Heart left ventricle (tissue), 16 donors: ENCODE measurements at regions not wholly inside any gene's neighbourhood (a gene's known extent, or its start where the extent isn't known, plus 50 kb on each side); places are given as distances from the start of the nearest gene placed in this dataset.

ENCODE experiments used
- ATAC-seq, 4 donors: fragments of 200-7000 bp; cut with Tn5 transposase; one replicate each; pipeline ENCODE4 v1.9.1; 2020 to 2022; ENCODE audit warnings: moderate library complexity in 4 of 4, mild to moderate bottlenecking in 3 of 4, moderate number of reproducible peaks in 1 of 4
- DNase-seq, 5 donors: peaks; one replicate each; pipeline ENCODE4 v3.0.0-alpha.2; 2020
- H3K27ac ChIP-seq, 12 donors: fragments of 200-600 bp; sonication (generic) in 4 of 12; one replicate each; pipeline versions ENCODE4 v1.5.0 to v1.8.0; 2016 to 2022; ENCODE audit warnings: mild to moderate bottlenecking in 2 of 12
- H3K27me3 ChIP-seq, 9 donors: fragments of 200-600 bp; sonication (generic) in 2 of 9; one replicate each; pipeline versions ENCODE4 v1.5.1 to v1.8.0; 2016 to 2022; ENCODE audit warnings: mild to moderate bottlenecking in 3 of 9
- H3K36me3 ChIP-seq, 9 donors: fragments of 200-600 bp; sonication (generic) in 2 of 9; one replicate each; pipeline versions ENCODE4 v1.5.0 to v1.8.0; 2018 to 2022; ENCODE audit warnings: mild to moderate bottlenecking in 2 of 9
- H3K4me1 ChIP-seq, 12 donors: fragments of 200-600 bp; sonication (generic) in 4 of 12; one replicate each; pipeline versions ENCODE4 v1.5.0 to v1.8.0; 2016 to 2022; ENCODE audit warnings: mild to moderate bottlenecking in 3 of 12
- H3K4me3 ChIP-seq, 12 donors: fragments of 200-600 bp; sonication (generic) in 4 of 12; one replicate each; pipeline versions ENCODE4 v1.5.0 to v1.8.0; 2017 to 2022; ENCODE audit warnings: mild to moderate bottlenecking in 9 of 12, moderate library complexity in 4 of 12
- H3K9me3 ChIP-seq, 12 donors: fragments of 200-600 bp; sonication (generic) in 4 of 12; one replicate each; pipeline versions ENCODE4 v1.5.0 to v1.8.0; 2016 to 2022; ENCODE audit warnings: mild to moderate bottlenecking in 1 of 12
- POLR2A ChIP-seq, 2 donors: fragments of 450-650 bp; IDR thresholded peaks; one replicate each; pipeline ENCODE4 v1.6.1; 2017; ENCODE audit warnings: antibody characterized with exemption in 2 of 2, mild to moderate bottlenecking in 2 of 2, moderate library complexity in 2 of 2
- WGBS, 4 donors: extraction: QIAGEN DNeasy Blood & Tissue Kit in 2 of 4; methylation state at CpG; one replicate each; pipeline versions ENCODE4 v1.1.5 to v1.1.7; 2013 to 2018; 5-methylcytosine and 5-hydroxymethylcytosine counted together
- intact Hi-C, 10 donors: fragments of 100-400 bp; cut with DNase I; formaldehyde crosslinking; loops; one replicate each; pipeline versions ENCODE4 v1.11.1 to v1.14.2; 2022
- TF ChIP-seq, protein P1 (sequence below), 12 donors: fragments of 200-600 bp; sonication (generic) in 4 of 12; IDR thresholded peaks; one replicate each; pipeline versions ENCODE4 v1.5.0 to v1.8.0; 2018 to 2022; ENCODE audit warnings: antibody characterized with exemption in 12 of 12, mild to moderate bottlenecking in 5 of 12
- donor health status: ischemic (EF 13 %, LVEDD 7.1; RV severe dilation, severe dysfunction).
- donor health status: healthy with polysubstance abuse.
- donor health status: DM: no; HTN: yes; CAD: no.
- donor health status: DM: no; HTN: no; CAD: no.
- donor health status: ischemic (EF 25% LVEDD 6.9; RV normal size, moderate dysfunction).
- donor health status: ischemic (EF 25% LVEDD 5.7; RV mildly dilated, moderate dysfunction).
- donor health status: healthy.
- donor health status: DM: yes; HTN: yes; CAD: no.
- donor health status: ischemic (EF 35%, LVEDD 5.7; RV mildly dilated, moderate dysfunction).
- donor health status: nonischemic (EF 11% LVEDD 7.7; RV severe dilation, severe dysfunction).
- donor health status: DM: yes; HTN: yes; CAD: no.
- donor health status: PGD.
- donor health status: ischemic (EF 29% LVEDD 5.4; RV normal size, mild dysfunction).
- donor health status: nonischemic (EF 23%, LVEDD 6.1; RV moderate dilation, normal function).

DNA sequence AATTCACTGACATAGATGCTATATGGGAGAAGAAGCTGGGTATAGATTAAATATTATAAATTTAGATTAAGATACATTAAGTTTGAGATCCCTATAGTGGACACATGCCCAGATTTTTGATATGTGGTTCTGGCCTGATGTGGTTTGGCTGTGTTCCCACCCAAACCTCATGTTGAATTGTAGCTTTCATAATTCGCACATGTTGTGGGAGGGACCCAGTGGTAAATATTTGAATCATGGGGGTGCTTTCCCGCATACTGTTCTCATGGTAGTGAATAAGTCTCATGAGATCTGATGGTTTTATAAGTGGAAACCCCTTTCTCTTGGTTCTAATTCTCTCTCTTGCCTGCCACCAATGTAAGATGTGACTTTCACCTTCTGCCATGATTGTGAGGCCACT, 189.4 kb upstream of the CD96 start:
- TF ChIP-seq, protein P1, sequence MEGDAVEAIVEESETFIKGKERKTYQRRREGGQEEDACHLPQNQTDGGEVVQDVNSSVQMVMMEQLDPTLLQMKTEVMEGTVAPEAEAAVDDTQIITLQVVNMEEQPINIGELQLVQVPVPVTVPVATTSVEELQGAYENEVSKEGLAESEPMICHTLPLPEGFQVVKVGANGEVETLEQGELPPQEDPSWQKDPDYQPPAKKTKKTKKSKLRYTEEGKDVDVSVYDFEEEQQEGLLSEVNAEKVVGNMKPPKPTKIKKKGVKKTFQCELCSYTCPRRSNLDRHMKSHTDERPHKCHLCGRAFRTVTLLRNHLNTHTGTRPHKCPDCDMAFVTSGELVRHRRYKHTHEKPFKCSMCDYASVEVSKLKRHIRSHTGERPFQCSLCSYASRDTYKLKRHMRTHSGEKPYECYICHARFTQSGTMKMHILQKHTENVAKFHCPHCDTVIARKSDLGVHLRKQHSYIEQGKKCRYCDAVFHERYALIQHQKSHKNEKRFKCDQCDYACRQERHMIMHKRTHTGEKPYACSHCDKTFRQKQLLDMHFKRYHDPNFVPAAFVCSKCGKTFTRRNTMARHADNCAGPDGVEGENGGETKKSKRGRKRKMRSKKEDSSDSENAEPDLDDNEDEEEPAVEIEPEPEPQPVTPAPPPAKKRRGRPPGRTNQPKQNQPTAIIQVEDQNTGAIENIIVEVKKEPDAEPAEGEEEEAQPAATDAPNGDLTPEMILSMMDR (IDR thresholded peaks at IDR 0.05): no peak
- no peak for TF ChIP-seq POLR2A (IDR thresholded peaks at IDR 0.05)
- DNase-seq (no peak), ATAC-seq (no peak)
- intact Hi-C loops: no loop called here
- Histone ChIP-seq H3K9me3 (peaks cover 0 to 7% (median 0%) of the 10 kb centered on the region in 12 donors), H3K27me3 (no peaks in the 10 kb centered on the region), H3K4me1 (no peaks in the 10 kb centered on the region), H3K27ac (no peak overlapping the region), H3K4me3 (no peak overlapping the region), H3K36me3 (no peaks in the 10 kb centered on the region)
- 80 to 88% (median 87%) methylated on average over 2 of the region's 2 CpGs for WGBS, 4 donors

DNA sequence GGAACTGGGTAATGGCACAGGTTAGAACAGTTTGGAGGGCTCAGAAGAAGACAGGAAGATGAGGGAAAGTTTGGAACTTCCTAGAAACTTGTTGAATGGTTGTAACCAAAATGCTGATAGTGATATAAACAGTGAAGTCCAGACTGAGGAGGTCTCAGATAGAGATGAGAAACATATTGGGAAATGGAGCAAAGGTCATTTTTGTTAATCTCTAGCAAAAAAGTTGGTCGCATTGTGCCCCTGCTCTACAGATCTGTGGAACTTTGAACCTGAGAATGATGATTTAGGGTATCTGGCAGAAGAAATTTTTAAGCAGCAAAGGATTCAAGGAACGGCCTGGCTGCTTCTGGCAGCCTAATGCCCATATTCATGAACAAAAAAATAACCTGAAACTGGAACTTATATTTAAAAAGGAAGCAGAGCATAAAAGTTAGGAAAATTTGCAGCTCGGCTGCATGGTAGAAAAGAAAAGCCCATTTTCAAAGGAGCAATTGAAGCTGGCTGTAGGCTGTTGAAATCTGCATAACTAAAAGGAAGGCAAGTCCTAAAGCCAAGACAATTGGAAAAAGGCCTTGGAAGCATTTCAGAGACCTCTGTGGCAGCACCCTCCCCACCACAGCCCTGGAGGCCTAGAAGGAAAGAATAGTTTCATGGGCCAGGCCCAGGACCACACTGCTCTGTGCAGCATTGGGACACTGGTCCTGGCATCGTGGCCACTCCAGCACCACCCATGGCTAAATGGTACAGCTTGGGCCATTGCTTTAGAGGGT, 182.6 kb upstream of the CD96 start:
- no peak for DNase-seq
- Histone ChIP-seq H3K27ac (no peak overlapping the region), H3K36me3 (no peaks in the 10 kb centered on the region), H3K4me1 (no peaks in the 10 kb centered on the region), H3K27me3 (no peaks in the 10 kb centered on the region), H3K9me3 (peaks cover 0 to 6% (median 0%) of the 10 kb centered on the region in 12 donors), H3K4me3 (no peak overlapping the region)
- intact Hi-C loops: no loop called here
- TF ChIP-seq POLR2A (IDR thresholded peaks at IDR 0.05): no peak
- TF ChIP-seq, protein P1 (IDR thresholded peaks at IDR 0.05): no peak
- no peak for ATAC-seq
- 69 to 81% (median 70%) methylated on average over 4 of the region's 4 CpGs for WGBS, 4 donors

DNA sequence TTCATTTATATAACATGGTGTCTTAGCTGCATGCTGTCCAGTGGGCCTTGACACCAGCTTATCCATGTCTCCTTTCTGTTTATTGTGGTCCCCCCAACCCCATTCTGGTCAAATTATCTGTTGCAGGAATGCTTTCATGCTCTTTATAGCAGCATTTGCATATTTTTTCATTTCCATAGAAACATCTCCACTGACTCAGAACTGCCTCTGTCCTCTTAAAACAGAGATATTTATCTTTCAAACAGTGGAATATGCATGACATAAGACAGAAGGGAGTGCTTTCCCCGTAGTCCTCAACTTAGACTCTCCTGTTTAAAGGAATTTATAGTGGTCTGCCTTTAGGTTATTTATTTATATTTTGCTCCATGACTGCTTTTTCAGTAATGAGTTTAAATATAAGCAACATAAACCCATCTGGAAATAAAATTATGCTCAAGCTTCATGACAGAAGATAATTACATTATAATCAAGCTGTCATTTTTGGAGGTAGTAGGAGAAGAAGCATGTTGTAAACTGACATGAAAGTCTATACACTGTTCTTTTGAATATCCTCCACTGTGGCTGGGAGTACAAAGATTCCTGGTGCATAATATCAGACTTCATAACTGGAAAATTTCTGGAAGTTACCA, 179.5 kb upstream of the CD96 start:
- TF ChIP-seq, protein P1 (IDR thresholded peaks at IDR 0.05): no peak
- no peak for TF ChIP-seq POLR2A (IDR thresholded peaks at IDR 0.05)
- intact Hi-C loops: no loop called here
- no peak for ATAC-seq

DNA sequence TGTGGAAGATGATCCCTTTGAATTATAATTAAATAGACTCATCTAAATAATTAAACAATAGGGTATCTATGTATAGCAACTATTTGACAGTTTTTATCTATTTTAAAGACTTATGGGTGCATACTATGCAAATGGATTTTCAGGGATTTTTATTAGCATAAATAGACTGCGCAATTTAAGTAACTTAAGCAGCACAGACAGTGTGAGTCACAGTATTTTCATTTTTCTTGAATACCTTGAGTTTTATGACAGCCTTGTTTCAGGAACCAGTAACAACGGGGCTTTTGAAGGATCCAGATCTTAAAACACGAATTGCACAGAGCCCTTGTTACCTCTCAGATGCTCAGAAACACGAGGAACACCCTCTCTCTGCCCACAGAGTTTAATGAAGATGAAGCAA, 175.5 kb upstream of the CD96 start:
- no peaks in the 10 kb centered on the region for H3K4me1 ChIP-seq
- ATAC-seq: no peak
- intact Hi-C loops: no loop called here
- TF ChIP-seq, protein P1 (IDR thresholded peaks at IDR 0.05): no peak
- no peak for TF ChIP-seq POLR2A (IDR thresholded peaks at IDR 0.05)
- H3K36me3 ChIP-seq: no peaks in the 10 kb centered on the region
- H3K27me3 ChIP-seq: no peaks in the 10 kb centered on the region
- no peak for DNase-seq
- peaks cover 0 to 15% (median 4%) of the 10 kb centered on the region in 12 donors for H3K9me3 ChIP-seq
- H3K27ac ChIP-seq: no peak overlapping the region
- WGBS, 4 donors: 62 to 75% (median 67%) methylated on average over 4 of the region's 4 CpGs
- no peak overlapping the region for H3K4me3 ChIP-seq

More for the DNA sequence above, 179.5 kb upstream of the CD96 start:
- Histone ChIP-seq H3K36me3 (no peaks in the 10 kb centered on the region), H3K27me3 (no peaks in the 10 kb centered on the region), H3K4me3 (no peak overlapping the region), H3K27ac (no peak overlapping the region), H3K4me1 (no peaks in the 10 kb centered on the region), H3K9me3 (no peaks in the 10 kb centered on the region)
- no peak for DNase-seq
- WGBS, 4 donors: 19 to 34% (median 29%) methylated on average over 1 of the region's 1 CpG
